Breast epithelium (tissue), 3 donors: ENCODE measurements at regions not wholly inside any gene's neighbourhood (a gene's known extent, or its start where the extent isn't known, plus 50 kb on each side); places are given as distances from the start of the nearest gene placed in this dataset.

Experiments used
- CTCF ChIP-seq, 3 donors: fragments of 450-650 bp; IDR thresholded peaks; one replicate each; pipeline ENCODE4 v1.5.1; 2016 to 2017; ENCODE audit warnings: antibody characterized with exemption in 3 of 3, mild to moderate bottlenecking in 3 of 3, moderate library complexity in 3 of 3
- POLR2A ChIP-seq: fragments of 450-650 bp; IDR thresholded peaks from one replicate; pipeline ENCODE4 v1.6.1; 2016; ENCODE audit warnings: antibody characterized with exemption, mild to moderate bottlenecking, moderate library complexity

DNA sequence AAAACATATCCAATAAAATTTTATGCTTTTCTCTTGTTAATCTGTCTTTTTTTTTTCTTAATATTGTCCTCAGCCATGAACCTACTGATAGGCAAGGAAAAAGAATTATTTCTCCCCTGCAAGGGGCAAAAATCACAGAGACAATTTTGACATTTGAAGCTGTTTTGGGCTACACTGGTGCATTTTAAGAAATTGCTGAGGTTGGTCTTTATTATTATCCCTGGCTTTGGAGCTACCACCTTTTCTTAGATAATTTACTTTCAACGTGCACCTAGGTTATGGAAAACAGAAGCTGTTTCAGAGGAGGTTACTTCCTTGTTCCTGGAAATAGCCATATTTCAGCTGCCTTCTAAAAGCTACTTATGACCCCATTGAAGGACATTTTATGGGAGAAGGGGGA is 195.5 kb upstream of the KYNU start:
- no peak for TF ChIP-seq CTCF (IDR thresholded peaks at IDR 0.05)
- no peak for TF ChIP-seq POLR2A
